Choroid plexus epithelial cell (primary cell): ENCODE measurements at regions not wholly inside any gene's neighbourhood (a gene's known extent, or its start where the extent isn't known, plus 50 kb on each side); places are given as distances from the start of the nearest gene placed in this dataset.

ENCODE experiments used
- DNase-seq: peaks from one replicate; pipeline ENCODE4 v3.0.0-alpha.2; 2010; ENCODE audit warnings: low read depth
- H3K4me3 ChIP-seq: 2 replicates; pipeline ENCODE4 v1.5.1; 2011; ENCODE audit warnings: low read depth, mild to moderate bottlenecking, control low read depth, low read length, moderate library complexity
- TF ChIP-seq, protein P1 (sequence below): conservative IDR thresholded peaks from 2 replicates; pipeline ENCODE4 v1.5.1; 2011; ENCODE audit warnings: low read depth, mild to moderate bottlenecking, control low read depth, inconsistent platforms, low read length, moderate library complexity

DNA sequence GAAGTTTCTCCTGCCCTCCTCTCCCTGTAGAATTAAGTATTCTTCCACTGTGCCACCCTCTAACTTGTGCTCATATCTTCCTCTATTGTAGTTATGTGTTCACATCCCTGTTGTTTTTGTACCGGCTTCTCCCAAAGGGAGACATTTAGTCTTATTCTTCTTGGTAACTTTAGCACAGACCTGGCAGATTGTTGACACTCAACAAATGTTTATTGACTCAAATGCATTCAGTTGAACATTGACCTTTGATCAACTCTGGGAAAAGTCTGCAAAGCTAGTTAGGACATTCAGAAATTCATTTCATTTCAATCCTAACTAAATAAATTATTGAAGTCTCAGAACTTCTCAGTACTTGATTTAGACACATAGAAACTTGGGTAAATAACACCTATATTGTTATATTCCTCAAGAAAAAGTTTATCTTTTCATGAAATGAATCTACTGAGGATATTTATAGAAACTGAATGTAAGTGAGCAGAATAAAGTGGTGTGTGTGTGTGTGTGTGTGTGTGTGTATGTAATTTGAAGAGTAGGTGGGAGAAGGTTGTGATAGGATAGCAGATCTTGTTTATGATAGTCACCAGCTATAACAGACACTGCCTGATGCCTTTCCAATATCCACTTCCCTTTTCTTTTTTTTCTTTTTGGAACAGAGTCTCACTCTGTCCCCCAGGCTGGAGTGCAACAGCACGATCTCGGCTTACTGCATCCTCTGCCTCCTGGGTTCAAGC lies 872.4 kb upstream of the CXADR start:
- no peak for DNase-seq

DNA sequence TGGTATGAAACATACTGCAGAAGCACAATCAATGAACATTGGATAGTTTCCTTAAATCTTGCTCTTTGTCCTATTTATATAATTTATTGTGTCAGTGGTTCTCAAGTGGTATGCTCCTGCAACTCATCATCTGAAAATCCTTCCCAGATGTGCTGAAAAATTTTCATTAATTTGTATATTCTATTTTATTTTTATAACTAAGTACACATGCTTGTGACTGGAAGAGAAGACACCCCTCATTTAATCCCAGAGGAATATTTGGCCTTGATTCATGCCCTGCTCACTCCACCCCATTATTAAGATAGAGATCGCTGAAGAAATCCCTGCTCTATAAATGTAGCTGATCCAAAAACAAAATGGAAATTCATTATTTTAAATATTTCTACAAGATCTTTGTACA lies 870.5 kb upstream of the CXADR start:
- no peak overlapping the region for H3K4me3 ChIP-seq
- DNase-seq = no peak
- TF ChIP-seq, protein P1, sequence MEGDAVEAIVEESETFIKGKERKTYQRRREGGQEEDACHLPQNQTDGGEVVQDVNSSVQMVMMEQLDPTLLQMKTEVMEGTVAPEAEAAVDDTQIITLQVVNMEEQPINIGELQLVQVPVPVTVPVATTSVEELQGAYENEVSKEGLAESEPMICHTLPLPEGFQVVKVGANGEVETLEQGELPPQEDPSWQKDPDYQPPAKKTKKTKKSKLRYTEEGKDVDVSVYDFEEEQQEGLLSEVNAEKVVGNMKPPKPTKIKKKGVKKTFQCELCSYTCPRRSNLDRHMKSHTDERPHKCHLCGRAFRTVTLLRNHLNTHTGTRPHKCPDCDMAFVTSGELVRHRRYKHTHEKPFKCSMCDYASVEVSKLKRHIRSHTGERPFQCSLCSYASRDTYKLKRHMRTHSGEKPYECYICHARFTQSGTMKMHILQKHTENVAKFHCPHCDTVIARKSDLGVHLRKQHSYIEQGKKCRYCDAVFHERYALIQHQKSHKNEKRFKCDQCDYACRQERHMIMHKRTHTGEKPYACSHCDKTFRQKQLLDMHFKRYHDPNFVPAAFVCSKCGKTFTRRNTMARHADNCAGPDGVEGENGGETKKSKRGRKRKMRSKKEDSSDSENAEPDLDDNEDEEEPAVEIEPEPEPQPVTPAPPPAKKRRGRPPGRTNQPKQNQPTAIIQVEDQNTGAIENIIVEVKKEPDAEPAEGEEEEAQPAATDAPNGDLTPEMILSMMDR = no peak

More for the DNA sequence above, 872.4 kb upstream of the CXADR start:
- H3K4me3 ChIP-seq = no peak overlapping the region
- TF ChIP-seq, protein P1 = no peak

DNA sequence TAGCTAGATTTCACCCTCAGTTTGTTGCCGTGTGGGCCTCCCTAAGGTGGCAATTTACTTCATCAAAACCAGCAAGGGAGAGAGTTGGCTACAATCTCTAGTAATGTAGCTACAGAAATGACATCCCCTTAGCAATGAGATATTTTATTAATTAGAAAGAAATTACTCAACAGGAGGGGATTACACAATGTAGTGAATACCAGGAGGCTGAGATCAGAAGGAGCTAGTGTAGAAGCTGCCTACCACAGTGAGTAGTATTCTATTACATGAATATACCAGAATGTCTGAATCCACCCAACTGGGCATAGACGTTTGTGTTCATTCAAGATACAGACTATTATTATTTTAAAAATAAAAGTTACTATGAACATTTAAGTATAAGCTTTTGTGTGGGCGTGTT lies 868.2 kb upstream of the CXADR start:
- DNase-seq = peak; percentile 48
- no peak overlapping the region for H3K4me3 ChIP-seq
- TF ChIP-seq, protein P1 = no peak

DNA sequence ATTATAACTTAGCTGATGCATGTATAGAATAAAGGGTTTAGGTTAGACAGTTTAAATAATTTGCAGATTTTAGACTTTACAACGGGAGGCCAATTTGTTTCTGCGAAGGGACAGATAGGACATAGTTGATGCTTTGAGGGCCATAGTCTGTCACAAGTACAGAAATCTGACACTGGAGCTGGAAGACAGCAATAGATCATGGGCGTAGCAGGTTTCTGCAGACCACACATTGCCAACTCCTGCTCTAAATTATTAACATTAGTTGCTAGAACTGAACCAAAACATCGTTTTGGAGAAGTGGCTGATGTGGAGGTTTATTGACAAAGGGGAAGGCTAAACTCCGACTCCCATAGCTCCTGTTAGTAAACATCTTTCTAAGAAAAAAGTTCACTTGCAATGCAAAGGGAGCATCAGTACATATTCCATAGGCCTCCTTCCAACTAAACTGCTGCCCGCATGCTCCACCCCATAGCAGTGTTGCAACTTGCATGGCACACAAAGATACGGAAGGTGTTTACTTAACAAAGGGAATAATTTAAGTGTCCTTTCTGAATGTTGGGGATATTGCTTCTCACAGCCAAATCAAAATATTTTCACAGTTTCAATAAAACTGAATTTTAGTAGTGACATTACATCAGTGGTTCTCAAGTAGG lies 862.0 kb upstream of the CXADR start:
- no peak overlapping the region for H3K4me3 ChIP-seq
- TF ChIP-seq, protein P1 = no peak
- DNase-seq = no peak

DNA sequence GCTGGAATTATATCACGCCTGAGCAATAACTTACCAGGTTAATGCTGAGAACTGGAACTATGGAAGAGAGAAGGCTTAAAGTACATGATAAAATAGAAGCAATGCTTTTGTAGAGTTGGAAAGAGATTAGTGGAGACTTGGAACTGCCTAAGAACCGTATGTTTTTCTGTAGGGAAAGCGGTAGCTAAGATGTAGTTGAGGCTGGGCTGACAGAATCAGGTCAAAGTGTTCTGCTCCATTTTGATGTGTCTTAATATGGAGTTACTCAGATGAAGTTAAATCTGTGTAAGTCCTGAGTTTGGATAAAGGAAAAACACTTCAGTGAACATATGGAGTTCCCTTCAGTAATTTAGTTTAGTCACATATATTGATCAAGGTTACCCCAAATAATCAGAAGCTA lies 860.9 kb upstream of the CXADR start:
- no peak for DNase-seq
- no peak overlapping the region for H3K4me3 ChIP-seq
- TF ChIP-seq, protein P1 = no peak

DNA sequence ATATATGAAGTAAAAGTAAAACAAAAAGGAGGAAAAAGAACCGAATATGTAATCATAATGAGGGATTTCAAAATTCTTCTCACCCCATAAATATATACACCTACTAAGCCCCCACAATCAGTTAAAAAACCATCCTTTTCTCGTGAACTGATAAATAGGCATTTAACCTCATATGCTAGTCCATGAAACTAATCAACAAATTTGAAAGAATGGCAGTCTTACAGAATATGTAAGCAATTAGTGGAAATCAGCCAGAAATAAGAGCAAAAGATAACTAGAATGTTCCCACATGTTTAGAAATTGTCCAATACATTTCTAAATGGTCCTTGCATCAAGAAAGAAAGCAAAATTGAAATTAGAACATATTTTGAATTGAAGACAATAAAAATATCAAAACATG lies 849.4 kb upstream of the CXADR start:
- no peak for DNase-seq
- no peak overlapping the region for H3K4me3 ChIP-seq
- TF ChIP-seq, protein P1 = no peak

DNA sequence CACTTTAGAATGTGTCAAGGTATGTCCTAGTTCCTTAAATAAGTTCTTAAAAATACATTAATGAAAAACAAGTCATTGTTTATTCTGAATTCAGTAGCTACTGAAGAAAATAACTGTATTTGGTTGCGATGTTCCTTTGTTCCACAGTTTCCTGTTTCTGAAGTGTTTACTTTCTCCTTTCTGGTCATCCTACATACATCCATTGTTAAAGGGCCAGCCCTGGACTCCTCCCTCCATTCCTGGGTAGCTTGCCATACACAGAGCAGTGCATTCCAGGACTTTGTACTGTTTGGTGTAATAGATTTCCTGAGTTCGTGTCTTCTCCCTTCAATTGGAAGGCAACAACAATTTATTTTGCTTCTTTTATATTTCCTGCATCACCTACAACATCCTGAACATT lies 845.4 kb upstream of the CXADR start:
- DNase-seq = no peak
- TF ChIP-seq, protein P1 = no peak
- H3K4me3 ChIP-seq = no peak overlapping the region
